HEK293 (cell line): ENCODE measurements at regions not wholly inside any gene's neighbourhood (a gene's known extent, or its start where the extent isn't known, plus 50 kb on each side); places are given as distances from the start of the nearest gene placed in this dataset.

Source experiments
- CTCF ChIA-PET: fragments of 350-600 bp; formaldehyde crosslinking; extraction: SDS; loops from one replicate; lab custom pipeline; 2021; ENCODE audit warnings: antibody characterized with exemption; lab: Yijun Ruan, JAX
- POLR2A ChIA-PET: fragments of 300-600 bp; formaldehyde crosslinking; extraction: SDS; loops from one replicate; lab custom pipeline; 2020; ENCODE audit warnings: antibody characterized with exemption, inconsistent platforms; lab: Yijun Ruan, JAX
- H3K27ac ChIP-seq: fragments of 200-500 bp; sonication (Bioruptor generic); 2 replicates; pipeline ENCODE4 v1.5.1; 2014; ENCODE audit warnings: low read depth, low read length, control low read depth, inconsistent platforms; ENCODE audit errors: extremely low read depth
- H3K36me3 ChIP-seq, 2 experiments: fragments of 200-500 bp in 1 of 2; sonication (Bioruptor generic) in 1 of 2; 1 replicate in 1 of 2; 2 replicates in 1 of 2; pipeline ENCODE4 v1.5.1; 2014 to 2017; ENCODE audit warnings: inconsistent platforms in 2 of 2, low read length in 2 of 2; ENCODE audit not compliant: control insufficient read depth in 2 of 2, insufficient read depth in 1 of 2
- H3K4me1 ChIP-seq: fragments of 200-500 bp; sonication (Bioruptor generic); 2 replicates; pipeline ENCODE4 v1.5.1; 2014; ENCODE audit warnings: mild to moderate bottlenecking, low read length, inconsistent platforms; ENCODE audit not compliant: control insufficient read depth, insufficient read depth
- H3K4me3 ChIP-seq: 2 replicates; pipeline ENCODE4 v1.5.1; 2011; ENCODE audit warnings: low read depth, mild to moderate bottlenecking, control low read depth, low read length, moderate library complexity
- H3K9me3 ChIP-seq: fragments of 200-500 bp; sonication (Bioruptor generic); 2 replicates; pipeline ENCODE4 v1.5.1; 2014; ENCODE audit warnings: low read depth, low read length, inconsistent platforms; ENCODE audit not compliant: control insufficient read depth, insufficient read depth
- KLF16 ChIP-seq: fragments of 450-650 bp; formaldehyde crosslinking; IDR thresholded peaks from 2 replicates; pipeline ENCODE4 v1.5.1; 2017; ENCODE audit warnings: missing biosample characterization, missing genetic modification characterization
- KLF9 ChIP-seq: fragments of 450-650 bp; formaldehyde crosslinking; IDR thresholded peaks from 2 replicates; pipeline ENCODE4 v1.5.1; 2016; ENCODE audit warnings: missing biosample characterization, missing genetic modification characterization, low read depth
- MZF1 ChIP-seq: fragments of 450-650 bp; formaldehyde crosslinking; IDR thresholded peaks from 2 replicates; pipeline ENCODE4 v1.5.1; 2017; ENCODE audit warnings: missing biosample characterization, missing genetic modification characterization, borderline replicate concordance
- SALL2 ChIP-seq: fragments of 450-650 bp; formaldehyde crosslinking; IDR thresholded peaks from 2 replicates; pipeline ENCODE4 v1.5.0; 2017; ENCODE audit warnings: missing biosample characterization, mild to moderate bottlenecking, missing genetic modification characterization, borderline replicate concordance
- SCRT2 ChIP-seq: fragments of 450-650 bp; formaldehyde crosslinking; IDR thresholded peaks from 2 replicates; pipeline ENCODE4 v1.5.1; 2016; ENCODE audit warnings: missing biosample characterization, missing genetic modification characterization
- TSHZ1 ChIP-seq: fragments of 450-650 bp; formaldehyde crosslinking; IDR thresholded peaks from 2 replicates; pipeline ENCODE4 v1.5.1; 2016; ENCODE audit warnings: missing biosample characterization, missing genetic modification characterization, borderline replicate concordance
- YY1 ChIP-seq: fragments of 450-650 bp; formaldehyde crosslinking; IDR thresholded peaks from 2 replicates; pipeline ENCODE4 v1.5.1; 2018; ENCODE audit warnings: missing biosample characterization, missing genetic modification characterization
- YY2 ChIP-seq: fragments of 450-650 bp; formaldehyde crosslinking; IDR thresholded peaks from 2 replicates; pipeline ENCODE4 v1.5.1; 2016; ENCODE audit warnings: missing biosample characterization, missing genetic modification characterization
- ZBTB7A ChIP-seq: fragments of 450-650 bp; formaldehyde crosslinking; IDR thresholded peaks from 2 replicates; pipeline ENCODE4 v1.5.1; 2016; ENCODE audit warnings: low read depth, missing biosample characterization, missing genetic modification characterization
- ZEB2 ChIP-seq: fragments of 450-650 bp; formaldehyde crosslinking; IDR thresholded peaks from 2 replicates; pipeline ENCODE4 v1.5.1; 2016; ENCODE audit warnings: missing biosample characterization, missing genetic modification characterization
- ZFHX2 ChIP-seq: fragments of 450-650 bp; formaldehyde crosslinking; conservative IDR thresholded peaks from 2 replicates; pipeline ENCODE4 v1.5.1; 2016; ENCODE audit warnings: missing biosample characterization, missing genetic modification characterization
- ZFP3 ChIP-seq: fragments of 450-650 bp; formaldehyde crosslinking; IDR thresholded peaks from 2 replicates; pipeline ENCODE4 v1.5.1; 2016; ENCODE audit warnings: low read depth, missing biosample characterization, missing genetic modification characterization
- ZFP41 ChIP-seq: fragments of 450-650 bp; formaldehyde crosslinking; IDR thresholded peaks from 2 replicates; pipeline ENCODE4 v1.5.1; 2016; ENCODE audit warnings: missing biosample characterization, missing genetic modification characterization, borderline replicate concordance
- ZNF133 ChIP-seq: fragments of 450-650 bp; formaldehyde crosslinking; IDR thresholded peaks from 2 replicates; pipeline ENCODE4 v1.5.1; 2016; ENCODE audit warnings: missing biosample characterization, missing genetic modification characterization
- ZNF138 ChIP-seq: fragments of 450-650 bp; formaldehyde crosslinking; IDR thresholded peaks from 2 replicates; pipeline ENCODE4 v1.5.1; 2016; ENCODE audit warnings: missing biosample characterization, missing genetic modification characterization, borderline replicate concordance
- ZNF16 ChIP-seq: fragments of 450-650 bp; formaldehyde crosslinking; IDR thresholded peaks from 2 replicates; pipeline ENCODE4 v1.5.1; 2016; ENCODE audit warnings: low read depth, missing biosample characterization, missing genetic modification characterization
- ZNF175 ChIP-seq: fragments of 450-650 bp; formaldehyde crosslinking; IDR thresholded peaks from 2 replicates; pipeline ENCODE4 v1.5.1; 2016; ENCODE audit warnings: missing biosample characterization, missing genetic modification characterization
- ZNF202 ChIP-seq: fragments of 450-650 bp; formaldehyde crosslinking; IDR thresholded peaks from 2 replicates; pipeline ENCODE4 v1.5.1; 2016; ENCODE audit warnings: missing biosample characterization, missing genetic modification characterization, borderline replicate concordance
- ZNF24 ChIP-seq: fragments of 450-650 bp; formaldehyde crosslinking; IDR thresholded peaks from 2 replicates; pipeline ENCODE4 v1.5.1; 2016; ENCODE audit warnings: missing biosample characterization, missing genetic modification characterization
- ZNF248 ChIP-seq: fragments of 450-650 bp; formaldehyde crosslinking; IDR thresholded peaks from 2 replicates; pipeline ENCODE4 v1.5.1; 2017; ENCODE audit warnings: missing biosample characterization, missing genetic modification characterization
- ZNF302 ChIP-seq: fragments of 450-650 bp; formaldehyde crosslinking; IDR thresholded peaks from 2 replicates; pipeline ENCODE4 v1.5.1; 2016; ENCODE audit warnings: missing biosample characterization, missing genetic modification characterization, low read depth
- ZNF341 ChIP-seq: fragments of 450-650 bp; formaldehyde crosslinking; IDR thresholded peaks from 2 replicates; pipeline ENCODE4; 2016; ENCODE audit warnings: low read depth, missing biosample characterization, missing genetic modification characterization
- ZNF350 ChIP-seq: fragments of 450-650 bp; formaldehyde crosslinking; IDR thresholded peaks from 2 replicates; pipeline ENCODE4 v1.5.0; 2017; ENCODE audit warnings: missing biosample characterization, mild to moderate bottlenecking, missing genetic modification characterization
- ZNF366 ChIP-seq: fragments of 450-650 bp; formaldehyde crosslinking; conservative IDR thresholded peaks from 2 replicates; pipeline ENCODE4 v1.5.1; 2016; ENCODE audit warnings: missing biosample characterization, missing genetic modification characterization
- ZNF629 ChIP-seq: fragments of 450-650 bp; formaldehyde crosslinking; IDR thresholded peaks from 2 replicates; pipeline ENCODE4 v1.5.1; 2017; ENCODE audit warnings: missing biosample characterization, missing genetic modification characterization
- ZNF654 ChIP-seq: fragments of 450-650 bp; formaldehyde crosslinking; IDR thresholded peaks from 2 replicates; pipeline ENCODE4 v1.5.1; 2016; ENCODE audit warnings: low read depth, missing biosample characterization, missing genetic modification characterization
- ZNF707 ChIP-seq: fragments of 450-650 bp; formaldehyde crosslinking; IDR thresholded peaks from 2 replicates; pipeline ENCODE4 v1.5.1; 2016; ENCODE audit warnings: missing biosample characterization, missing genetic modification characterization
- ZNF837 ChIP-seq: fragments of 450-650 bp; formaldehyde crosslinking; IDR thresholded peaks from 2 replicates; pipeline ENCODE4 v1.5.1; 2016; ENCODE audit warnings: missing biosample characterization, missing genetic modification characterization
- ZSCAN23 ChIP-seq: fragments of 450-650 bp; formaldehyde crosslinking; IDR thresholded peaks from 2 replicates; pipeline ENCODE4 v1.5.1; 2016; ENCODE audit warnings: missing biosample characterization, missing genetic modification characterization
- ZSCAN30 ChIP-seq: fragments of 450-650 bp; IDR thresholded peaks from 2 replicates; pipeline ENCODE4 v1.5.1; 2018; ENCODE audit warnings: missing biosample characterization, mild to moderate bottlenecking, missing genetic modification characterization, moderate library complexity
- TF ChIP-seq, protein P1 (sequence below): fragments of 450-650 bp; IDR thresholded peaks from 2 replicates; pipeline ENCODE4 v1.5.1; 2018; ENCODE audit warnings: missing biosample characterization, mild to moderate bottlenecking, missing genetic modification characterization

- no peak for TF ChIP-seq TSHZ1
- no peak for TF ChIP-seq ZFP3 (tag by site-specific recombination)
- TF ChIP-seq ZBTB7A (tag by site-specific recombination), result no peak
- TF ChIP-seq ZNF366 (tag by site-specific recombination), result no peak
These were observed 51.6 kb upstream of the TCF12 start (continued) for GRCh38 chr15:56866803-56867202.

- H3K27ac ChIP-seq, result no peak overlapping the region
- ChIA-PET CTCF (no interaction called here), POLR2A (interaction anchor here (0.7 kb wide), 1 partner anchor 171 kb away, joined by 4 read pairs; no protein-coding TSS in a partner anchor)
- no peak overlapping the region for H3K4me3 ChIP-seq
- no peaks in the 10 kb centered on the region for H3K36me3 ChIP-seq
- H3K4me1 ChIP-seq, result no peaks in the 10 kb centered on the region
- H3K9me3 ChIP-seq, result no peaks in the 10 kb centered on the region
- TF ChIP-seq SCRT2 (peak; percentile 64), ZNF24 (tag by site-specific recombination) (no peak)
- TF ChIP-seq, all 188 proteins: peak for 1
These were observed 60.6 kb upstream of the TCF12 start for GRCh38 chr15:56857828-56858227.

GRCh38 chr15:56856934-56857333, 61.5 kb upstream of the TCF12 start:
- ChIA-PET CTCF (interaction anchor here (0.6 kb wide), 1 partner anchor 13 kb away, joined by 3 read pairs; no protein-coding TSS in a partner anchor), POLR2A (no interaction called here)

GRCh38 chr15:56844892-56845291, 73.6 kb upstream of the TCF12 start:
- no peak overlapping the region for H3K27ac ChIP-seq
- H3K4me1 ChIP-seq, result no peaks in the 10 kb centered on the region
- no peaks in the 10 kb centered on the region for H3K36me3 ChIP-seq
- POLR2A ChIA-PET, result no interaction called here
- no peak for TF ChIP-seq ZNF837 (tag by site-specific recombination)
- TF ChIP-seq MZF1 (tag by site-specific recombination), result no peak
- no peak for TF ChIP-seq ZNF202 (tag by site-specific recombination)
- no peak for TF ChIP-seq ZFHX2 (tag by site-specific recombination)
- TF ChIP-seq YY2 (tag by site-specific recombination), result no peak
- no peak for TF ChIP-seq ZEB2 (tag by site-specific recombination)
- TF ChIP-seq KLF9 (tag by site-specific recombination), result no peak
- TF ChIP-seq ZFP41 (tag by site-specific recombination), result no peak
- no peak for TF ChIP-seq KLF16 (tag by site-specific recombination)
- no peak for TF ChIP-seq ZNF16
- TF ChIP-seq ZNF138 (tag by site-specific recombination), result no peak
- no peak for TF ChIP-seq ZNF654
- no peak for TF ChIP-seq ZBTB7A (tag by site-specific recombination)
- no peak for TF ChIP-seq SALL2 (tag by site-specific recombination)
- no peak for TF ChIP-seq ZNF350
- no peak for TF ChIP-seq ZNF629 (tag by site-specific recombination)
- no peak for TF ChIP-seq ZSCAN23 (tag by site-specific recombination)
- TF ChIP-seq ZNF707 (tag by site-specific recombination), result no peak
- no peaks in the 10 kb centered on the region for H3K9me3 ChIP-seq
- no peak overlapping the region for H3K4me3 ChIP-seq
- CTCF ChIA-PET, result interaction anchor here (0.6 to 1.1 kb wide), 2 partner anchors 50 to 293 kb away, joined by 3 read pairs; no protein-coding TSS in a partner anchor

More at GRCh38 chr15:56856934-56857333, 61.5 kb upstream of the TCF12 start:
- TF ChIP-seq ZSCAN30 (no peak), ZNF341 (tag by site-specific recombination) (no peak), KLF9 (tag by site-specific recombination) (no peak), ZNF175 (tag by site-specific recombination) (no peak), ZNF302 (no peak), YY1 (no peak), ZNF133 (tag by site-specific recombination) (no peak), ZNF248 (tag by site-specific recombination) (no peak)
- TF ChIP-seq, protein P1, sequence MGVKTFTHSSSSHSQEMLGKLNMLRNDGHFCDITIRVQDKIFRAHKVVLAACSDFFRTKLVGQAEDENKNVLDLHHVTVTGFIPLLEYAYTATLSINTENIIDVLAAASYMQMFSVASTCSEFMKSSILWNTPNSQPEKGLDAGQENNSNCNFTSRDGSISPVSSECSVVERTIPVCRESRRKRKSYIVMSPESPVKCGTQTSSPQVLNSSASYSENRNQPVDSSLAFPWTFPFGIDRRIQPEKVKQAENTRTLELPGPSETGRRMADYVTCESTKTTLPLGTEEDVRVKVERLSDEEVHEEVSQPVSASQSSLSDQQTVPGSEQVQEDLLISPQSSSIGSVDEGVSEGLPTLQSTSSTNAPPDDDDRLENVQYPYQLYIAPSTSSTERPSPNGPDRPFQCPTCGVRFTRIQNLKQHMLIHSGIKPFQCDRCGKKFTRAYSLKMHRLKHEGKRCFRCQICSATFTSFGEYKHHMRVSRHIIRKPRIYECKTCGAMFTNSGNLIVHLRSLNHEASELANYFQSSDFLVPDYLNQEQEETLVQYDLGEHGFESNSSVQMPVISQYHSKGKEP (tag by site-specific recombination), result no peak
- Histone ChIP-seq H3K4me1 (no peaks in the 10 kb centered on the region), H3K27ac (no peak overlapping the region), H3K4me3 (no peak overlapping the region), H3K36me3 (no peaks in the 10 kb centered on the region), H3K9me3 (no peaks in the 10 kb centered on the region)
